ENCODE measurements at regions not wholly inside any gene's neighbourhood (a gene's known extent, or its start where the extent isn't known, plus 50 kb on each side); places are given as distances from the start of the nearest gene placed in this dataset.

GRCh38 chr12:64943686-64944085, 119.2 kb downstream of the TBC1D30 start:
- Mint-ChIP-seq H3K27me3 (ENCODE audit: low read depth) (no peaks in the 10 kb centered on the region), H3K4me3 (no peak overlapping the region), H3K27ac (no peak overlapping the region; a peak in 1 of 7 replicates), H3K9me3 (no peaks in the 10 kb centered on the region), H3K36me3 (ENCODE audit: insufficient read depth in 1 of 3, low read depth in 3 of 3) (no peaks in the 10 kb centered on the region; a peak in 1 of 7 replicates), H3K4me1 (no peaks in the 10 kb centered on the region)
- Histone ChIP-seq H3T11ph (ENCODE audit: low read length) (no peak overlapping the region), H3K56ac (ENCODE audit: insufficient read length, low read depth, low read length) (no peak overlapping the region), H3K14ac (ENCODE audit: insufficient read depth, low read length) (no peak overlapping the region), H3K79me1 (ENCODE audit: insufficient read depth, low read depth, low read length, poor library complexity, severe bottlenecking) (no peaks in the 10 kb centered on the region), H3K18ac (ENCODE audit: insufficient read length, low read depth, low read length) (no peak overlapping the region), H4K5ac (ENCODE audit: insufficient read length, low read depth, low read length) (no peak overlapping the region), H2AFZ (ENCODE audit: low read length) (no peak overlapping the region), H2AK5ac (ENCODE audit: insufficient read length, low read length) (no peak overlapping the region), H3K9me3 (ENCODE audit: control insufficient read depth, low read depth, low read length) (no peaks in the 10 kb centered on the region), H4K91ac (ENCODE audit: insufficient read length, low read depth, low read length) (no peak overlapping the region), H3K23ac (ENCODE audit: insufficient read length, low read depth, low read length) (no peak overlapping the region), H3K27ac (ENCODE audit: insufficient read length, low read depth, low read length) (no peak overlapping the region), H3K79me2 (ENCODE audit: insufficient read depth, low read length) (no peaks in the 10 kb centered on the region), H2BK20ac (ENCODE audit: low read depth, low read length, poor library complexity, severe bottlenecking) (no peak overlapping the region), H3K23me2 (ENCODE audit: insufficient read length, low read depth, low read length, poor library complexity, severe bottlenecking) (no peaks in the 10 kb centered on the region), H4K8ac (replicated peaks; ENCODE audit: insufficient read length, low read depth, low read length) (no peak overlapping the region), H3K4me1 (ENCODE audit: insufficient read depth, low read length) (no peaks in the 10 kb centered on the region), H2BK12ac (ENCODE audit: insufficient read length, low read depth, low read length) (no peak overlapping the region), H3K4me2 (ENCODE audit: insufficient read depth, insufficient read length, low read length) (no peak overlapping the region), H4K20me1 (ENCODE audit: control insufficient read depth, insufficient read depth, insufficient read length) (no peaks in the 10 kb centered on the region), H2BK120ac (ENCODE audit: low read depth, low read length, poor library complexity, severe bottlenecking) (no peak overlapping the region), H3K9ac (ENCODE audit: extremely low read depth, insufficient read length, low read length) (no peak overlapping the region), H3K4ac (ENCODE audit: low read depth, low read length) (no peak overlapping the region), H2BK15ac (ENCODE audit: low read depth, low read length) (no peak overlapping the region), H2BK5ac (ENCODE audit: insufficient read length, low read length) (no peak overlapping the region), H3K27me3 (ENCODE audit: insufficient read depth, low read length) (no peaks in the 10 kb centered on the region)
- TF ChIP-seq CTCF (conservative IDR thresholded peaks at IDR 0.05), result no peak
- WGBS (ENCODE audit: extremely low coverage, insufficient read length, low lambda C conversion rate), result no CpG with 5 or more reads among the region's 5 CpGs
- no peak for DNase-seq
